Nephron progenitor cell (in vitro differentiated cells): ENCODE measurements at regions not wholly inside any gene's neighbourhood (a gene's known extent, or its start where the extent isn't known, plus 50 kb on each side); places are given as distances from the start of the nearest gene placed in this dataset.
A peak's percentile ranks its signal among the peaks of the same experiment; 100 is the strongest.

ENCODE experiments used
- DNase-seq: peaks from one replicate; pipeline ENCODE4 v3.0.0; 2021
- H3K27ac Mint-ChIP-seq: 2 replicates; pipeline ENCODE4 v1.8.0; 2021; ENCODE audit warnings: mild to moderate bottlenecking, moderate library complexity, mixed read lengths
- H3K27me3 Mint-ChIP-seq: 2 replicates; pipeline ENCODE4 v1.8.0; 2021; ENCODE audit warnings: mild to moderate bottlenecking, low read depth, mixed read lengths; ENCODE audit not compliant: poor library complexity
- H3K36me3 Mint-ChIP-seq: 2 replicates; pipeline ENCODE4 v1.8.0; 2021; ENCODE audit warnings: low read depth, mixed read lengths
- H3K4me1 Mint-ChIP-seq: 2 replicates; pipeline ENCODE4 v1.8.0; 2021; ENCODE audit warnings: mixed read lengths
- H3K4me3 Mint-ChIP-seq: 2 replicates; pipeline ENCODE4 v1.8.0; 2021; ENCODE audit warnings: mild to moderate bottlenecking, moderate library complexity, mixed read lengths
- H3K9me3 Mint-ChIP-seq: 2 replicates; pipeline ENCODE4 v1.8.0; 2021; ENCODE audit warnings: mild to moderate bottlenecking, moderate library complexity, mixed read lengths
- CTCF ChIP-seq: fragments of 200-600 bp; sonication (generic); IDR thresholded peaks from 2 replicates; pipeline ENCODE4 v1.5.0; 2021; ENCODE audit warnings: antibody characterized with exemption

GRCh38 chr9:686321-686813 lies 155.1 kb upstream of the DMRT1 start:
- no peak overlapping the region for H3K27ac Mint-ChIP-seq
- peaks cover 39% of the 10 kb centered on the region for H3K36me3 Mint-ChIP-seq
- DNase-seq = no peak
- H3K9me3 Mint-ChIP-seq = peaks cover 16% of the 10 kb centered on the region
- H3K27me3 Mint-ChIP-seq = peaks cover 3% of the 10 kb centered on the region
- H3K4me1 Mint-ChIP-seq = peaks cover 84% of the 10 kb centered on the region
- no peak overlapping the region for H3K4me3 Mint-ChIP-seq
- no peak for TF ChIP-seq CTCF

- H3K36me3 Mint-ChIP-seq = peaks cover 39% of the 10 kb centered on the region
These were observed 154.3 kb upstream of the DMRT1 start for GRCh38 chr9:687034-687785.

GRCh38 chr9:687994-688393 lies 153.5 kb upstream of the DMRT1 start:
- H3K36me3 Mint-ChIP-seq = peaks cover 34% of the 10 kb centered on the region
- H3K9me3 Mint-ChIP-seq = peaks cover 16% of the 10 kb centered on the region
- peak overlapping the region; percentile 41 for H3K27ac Mint-ChIP-seq
- H3K4me3 Mint-ChIP-seq = no peak overlapping the region
- TF ChIP-seq CTCF = no peak
- peaks cover 77% of the 10 kb centered on the region for H3K4me1 Mint-ChIP-seq
- no peak for DNase-seq
- H3K27me3 Mint-ChIP-seq = peaks cover 3% of the 10 kb centered on the region

More at GRCh38 chr9:687034-687785, 154.3 kb upstream of the DMRT1 start:
- Mint-ChIP-seq H3K27ac (no peak overlapping the region), H3K9me3 (peaks cover 16% of the 10 kb centered on the region), H3K27me3 (peaks cover 3% of the 10 kb centered on the region), H3K4me1 (peaks cover 80% of the 10 kb centered on the region), H3K4me3 (no peak overlapping the region)
- TF ChIP-seq CTCF = no peak
- DNase-seq = no peak

GRCh38 chr9:690517-691111 lies 150.9 kb upstream of the DMRT1 start:
- peaks cover 3% of the 10 kb centered on the region for H3K27me3 Mint-ChIP-seq
- peaks cover 16% of the 10 kb centered on the region for H3K9me3 Mint-ChIP-seq
- no peak overlapping the region for H3K4me3 Mint-ChIP-seq
- TF ChIP-seq CTCF = no peak
- H3K4me1 Mint-ChIP-seq = peaks cover 76% of the 10 kb centered on the region
- no peak for DNase-seq
- no peak overlapping the region for H3K27ac Mint-ChIP-seq
- peaks cover 37% of the 10 kb centered on the region for H3K36me3 Mint-ChIP-seq

GRCh38 chr9:691825-692400 lies 149.6 kb upstream of the DMRT1 start:
- H3K9me3 Mint-ChIP-seq = peaks cover 12% of the 10 kb centered on the region
- H3K27me3 Mint-ChIP-seq = peaks cover 3% of the 10 kb centered on the region
- no peak for TF ChIP-seq CTCF
- peaks cover 68% of the 10 kb centered on the region for H3K4me1 Mint-ChIP-seq
- no peak overlapping the region for H3K4me3 Mint-ChIP-seq
- no peak for DNase-seq
- H3K27ac Mint-ChIP-seq = no peak overlapping the region
- peaks cover 24% of the 10 kb centered on the region for H3K36me3 Mint-ChIP-seq
